HG03432 (cell line): ENCODE measurements at regions not wholly inside any gene's neighbourhood (a gene's known extent, or its start where the extent isn't known, plus 50 kb on each side); places are given as distances from the start of the nearest gene placed in this dataset.

Source experiments
- ATAC-seq: cut with Tn5 transposase; IDR thresholded peaks from one replicate; pipeline ENCODE4 v1.9.1; 2021; ENCODE audit warnings: mild to moderate bottlenecking, moderate library complexity; ENCODE audit not compliant: unreplicated experiment

GRCh38 chr13:87058786-87059329 lies 612.3 kb upstream of the SLITRK5 start:
- ATAC-seq: no peak

GRCh38 chr13:87078947-87079795 lies 592.0 kb upstream of the SLITRK5 start:
- no peak for ATAC-seq

GRCh38 chr13:87080100-87080779 lies 590.9 kb upstream of the SLITRK5 start:
- ATAC-seq: no peak

GRCh38 chr13:87084192-87084591 lies 587.0 kb upstream of the SLITRK5 start:
- no peak for ATAC-seq

GRCh38 chr13:87087741-87088140 lies 583.4 kb upstream of the SLITRK5 start:
- no peak for ATAC-seq

- no peak for ATAC-seq
Measured at GRCh38 chr13:87089391-87089790, 581.8 kb upstream of the SLITRK5 start.

- ATAC-seq: no peak
Measured at GRCh38 chr13:87093399-87093798, 577.8 kb upstream of the SLITRK5 start.

- no peak for ATAC-seq
Measured at GRCh38 chr13:87094646-87095045, 576.5 kb upstream of the SLITRK5 start.

GRCh38 chr13:87100431-87100830 lies 570.7 kb upstream of the SLITRK5 start:
- no peak for ATAC-seq

- ATAC-seq: no peak
Measured at GRCh38 chr13:87107651-87108050, 563.5 kb upstream of the SLITRK5 start.

- ATAC-seq: no peak
Measured at GRCh38 chr13:87120476-87120875, 550.7 kb upstream of the SLITRK5 start.

GRCh38 chr13:87122551-87122950 lies 548.6 kb upstream of the SLITRK5 start:
- ATAC-seq: no peak

GRCh38 chr13:87123987-87124784 lies 547.0 kb upstream of the SLITRK5 start:
- ATAC-seq: no peak

GRCh38 chr13:87124785-87125074 lies 546.4 kb upstream of the SLITRK5 start:
- ATAC-seq: no peak

GRCh38 chr13:87128036-87128435 lies 543.1 kb upstream of the SLITRK5 start:
- ATAC-seq: no peak

GRCh38 chr13:87128491-87128890 lies 542.7 kb upstream of the SLITRK5 start:
- no peak for ATAC-seq

- no peak for ATAC-seq
Measured at GRCh38 chr13:87129602-87130300, 541.4 kb upstream of the SLITRK5 start.

GRCh38 chr13:87130423-87130822 lies 540.7 kb upstream of the SLITRK5 start:
- ATAC-seq: no peak

- ATAC-seq: no peak
Measured at GRCh38 chr13:87131611-87132010, 539.6 kb upstream of the SLITRK5 start.

- no peak for ATAC-seq
Measured at GRCh38 chr13:87138866-87139265, 532.3 kb upstream of the SLITRK5 start.

GRCh38 chr13:87147076-87147475 lies 524.1 kb upstream of the SLITRK5 start:
- no peak for ATAC-seq
